ENCODE measurements at regions not wholly inside any gene's neighbourhood (a gene's known extent, or its start where the extent isn't known, plus 50 kb on each side); places are given as distances from the start of the nearest gene placed in this dataset.

- no peak for TF ChIP-seq TBP (IDR thresholded peaks at IDR 0.05; ENCODE audit: low read depth, low read length)
- no peak for TF ChIP-seq BACH1 (IDR thresholded peaks at IDR 0.05; ENCODE audit: low read length)
These were observed 237.6 kb upstream of the STAC start (continued) for GRCh38 chr3:36142746-36143145.

Data from H1 (cell line).